Panc1 (cell line): ENCODE measurements at regions not wholly inside any gene's neighbourhood (a gene's known extent, or its start where the extent isn't known, plus 50 kb on each side); places are given as distances from the start of the nearest gene placed in this dataset.

ENCODE experiments used
- POLR2AphosphoS5 ChIP-seq: IDR thresholded peaks from 2 replicates; pipeline ENCODE4 v1.6.1; 2012; ENCODE audit warnings: mild to moderate bottlenecking, low read depth, low read length, moderate library complexity
- SIN3A ChIP-seq: IDR thresholded peaks from 2 replicates; pipeline ENCODE4 v1.6.1; 2012; ENCODE audit warnings: low read depth, mild to moderate bottlenecking, low read length, moderate library complexity, borderline replicate concordance; ENCODE audit not compliant: insufficient read depth
- TF ChIP-seq, protein P1 (sequence below): fragments of 450-650 bp; IDR thresholded peaks from 2 replicates; pipeline ENCODE4 v1.5.1; 2017; ENCODE audit warnings: mild to moderate bottlenecking

DNA sequence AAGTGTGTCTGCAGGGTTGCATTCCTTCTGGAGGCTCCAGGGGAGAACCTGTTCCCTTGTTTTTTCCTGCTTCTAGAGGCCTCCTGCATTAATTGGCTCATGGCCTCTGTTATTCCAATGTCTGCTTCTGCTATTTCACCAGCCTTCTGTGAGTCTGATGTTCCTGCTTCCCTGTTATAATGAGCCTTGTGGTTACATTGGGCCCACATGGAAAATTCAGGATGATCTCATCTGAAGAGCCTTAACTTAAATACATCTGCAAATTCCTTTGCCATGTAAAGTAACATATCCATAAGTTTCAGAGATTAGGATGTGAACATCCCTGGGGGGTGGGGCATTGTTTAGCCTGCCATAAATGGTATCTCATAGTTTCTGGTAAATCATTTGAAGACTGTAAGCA, 181.1 kb downstream of the RWDD3 start:
- TF ChIP-seq, protein P1, sequence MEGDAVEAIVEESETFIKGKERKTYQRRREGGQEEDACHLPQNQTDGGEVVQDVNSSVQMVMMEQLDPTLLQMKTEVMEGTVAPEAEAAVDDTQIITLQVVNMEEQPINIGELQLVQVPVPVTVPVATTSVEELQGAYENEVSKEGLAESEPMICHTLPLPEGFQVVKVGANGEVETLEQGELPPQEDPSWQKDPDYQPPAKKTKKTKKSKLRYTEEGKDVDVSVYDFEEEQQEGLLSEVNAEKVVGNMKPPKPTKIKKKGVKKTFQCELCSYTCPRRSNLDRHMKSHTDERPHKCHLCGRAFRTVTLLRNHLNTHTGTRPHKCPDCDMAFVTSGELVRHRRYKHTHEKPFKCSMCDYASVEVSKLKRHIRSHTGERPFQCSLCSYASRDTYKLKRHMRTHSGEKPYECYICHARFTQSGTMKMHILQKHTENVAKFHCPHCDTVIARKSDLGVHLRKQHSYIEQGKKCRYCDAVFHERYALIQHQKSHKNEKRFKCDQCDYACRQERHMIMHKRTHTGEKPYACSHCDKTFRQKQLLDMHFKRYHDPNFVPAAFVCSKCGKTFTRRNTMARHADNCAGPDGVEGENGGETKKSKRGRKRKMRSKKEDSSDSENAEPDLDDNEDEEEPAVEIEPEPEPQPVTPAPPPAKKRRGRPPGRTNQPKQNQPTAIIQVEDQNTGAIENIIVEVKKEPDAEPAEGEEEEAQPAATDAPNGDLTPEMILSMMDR: no peak
- TF ChIP-seq POLR2AphosphoS5 (no peak), SIN3A (no peak)
